GM18505 (cell line): ENCODE measurements at regions not wholly inside any gene's neighbourhood (a gene's known extent, or its start where the extent isn't known, plus 50 kb on each side); places are given as distances from the start of the nearest gene placed in this dataset.
A peak's percentile ranks its signal among the peaks of the same experiment; 100 is the strongest.

Experiments used
- ATAC-seq: cut with Tn5 transposase; IDR thresholded peaks from one replicate; pipeline ENCODE4 v1.9.1; 2021; ENCODE audit not compliant: unreplicated experiment
- POLR2A ChIP-seq: IDR thresholded peaks from 4 replicates; pipeline ENCODE4 v1.6.1; 2011; ENCODE audit warnings: borderline replicate concordance; ENCODE audit not compliant: insufficient read depth, insufficient read length; ENCODE audit errors: extremely low read depth

DNA sequence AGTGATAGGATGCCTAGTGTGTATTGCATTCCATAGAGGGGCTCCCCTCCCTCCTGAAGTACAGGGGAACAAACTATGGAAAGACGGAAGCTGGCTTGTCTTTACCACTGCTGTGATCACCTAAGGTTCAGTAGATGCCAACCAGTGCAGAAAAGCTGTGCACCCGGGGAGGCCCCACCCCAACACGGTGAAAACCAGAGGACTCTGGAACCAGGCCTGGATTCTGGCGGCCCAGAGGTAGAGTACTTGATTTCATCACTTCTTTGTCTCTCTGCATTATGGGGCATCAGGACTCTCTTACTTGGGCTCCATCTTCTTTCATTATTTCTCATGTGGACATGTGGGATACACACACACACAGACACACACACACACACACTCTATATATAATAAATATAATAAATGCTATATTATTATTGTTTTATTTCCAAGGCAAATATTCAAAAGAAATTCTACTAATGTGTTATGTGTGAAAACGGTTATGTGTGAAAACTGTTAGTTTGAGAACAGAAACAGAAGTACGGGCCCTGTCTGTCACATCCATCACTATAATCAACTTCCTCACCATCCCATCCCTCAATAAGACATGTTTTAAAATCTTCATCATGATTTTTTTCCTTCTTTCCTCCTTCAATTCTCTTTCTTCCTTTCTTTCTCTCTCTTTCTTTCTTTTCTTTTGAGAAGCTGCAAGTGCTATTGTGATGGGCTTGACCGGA, 152.4 kb upstream of the CMC1 start:
- TF ChIP-seq POLR2A = no peak
- no peak for ATAC-seq

DNA sequence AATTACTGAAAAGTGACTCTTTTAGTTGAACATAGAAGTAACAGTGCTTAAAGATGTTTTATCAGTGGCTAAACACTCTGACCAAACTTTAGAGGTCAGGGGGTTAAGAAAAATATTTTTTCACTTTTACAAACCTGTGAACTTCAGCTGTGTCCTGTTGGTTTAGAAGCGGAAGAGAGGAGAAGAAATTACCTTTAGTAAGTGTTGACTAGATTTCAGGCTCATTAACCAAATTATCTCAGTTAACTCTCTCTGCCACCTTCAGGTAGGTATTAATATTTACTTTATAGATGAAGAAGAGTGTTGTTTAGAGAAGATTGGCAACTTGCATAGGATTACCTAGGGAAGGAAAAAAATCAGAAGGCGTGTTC, 151.9 kb upstream of the CMC1 start:
- TF ChIP-seq POLR2A = no peak
- no peak for ATAC-seq

DNA sequence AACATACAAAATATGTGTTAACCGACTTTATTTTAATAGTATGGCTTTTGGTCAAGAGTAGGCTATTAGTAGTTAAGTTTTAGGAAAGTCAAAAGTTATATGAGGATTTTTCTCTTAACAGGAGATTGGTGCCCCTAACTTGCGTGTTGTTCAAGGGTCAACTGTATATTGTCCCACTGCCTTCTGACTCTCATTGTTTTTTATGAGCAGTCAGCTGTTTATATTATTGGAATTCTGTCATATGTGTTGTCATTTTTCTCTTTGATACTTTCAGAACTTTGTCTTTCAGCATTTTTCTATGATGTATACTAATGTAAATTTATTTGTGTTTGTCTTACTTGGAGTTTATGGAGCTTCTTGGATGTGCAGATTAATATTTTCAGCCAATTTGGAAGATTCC, 142.1 kb upstream of the CMC1 start:
- no peak for ATAC-seq
- TF ChIP-seq POLR2A = no peak

DNA sequence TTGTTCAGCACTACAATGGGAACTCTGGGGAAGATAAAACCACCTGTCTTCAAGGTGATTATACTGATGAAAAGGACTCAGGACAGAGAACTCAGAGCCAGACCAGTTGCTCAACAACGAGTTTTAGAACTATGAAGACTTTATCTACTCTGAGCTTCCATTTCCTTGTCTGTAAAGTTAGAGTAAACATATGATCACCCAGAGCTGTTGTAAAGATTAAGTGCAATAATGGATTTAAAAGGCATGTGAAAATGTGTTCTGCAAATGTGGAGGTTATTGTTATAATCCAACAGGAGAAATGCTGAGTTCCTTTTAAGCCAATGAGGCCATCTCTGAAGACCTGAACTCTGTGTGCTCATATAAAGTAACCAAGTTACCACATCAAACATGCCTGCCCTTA, 139.7 kb upstream of the CMC1 start:
- TF ChIP-seq POLR2A = no peak
- no peak for ATAC-seq

DNA sequence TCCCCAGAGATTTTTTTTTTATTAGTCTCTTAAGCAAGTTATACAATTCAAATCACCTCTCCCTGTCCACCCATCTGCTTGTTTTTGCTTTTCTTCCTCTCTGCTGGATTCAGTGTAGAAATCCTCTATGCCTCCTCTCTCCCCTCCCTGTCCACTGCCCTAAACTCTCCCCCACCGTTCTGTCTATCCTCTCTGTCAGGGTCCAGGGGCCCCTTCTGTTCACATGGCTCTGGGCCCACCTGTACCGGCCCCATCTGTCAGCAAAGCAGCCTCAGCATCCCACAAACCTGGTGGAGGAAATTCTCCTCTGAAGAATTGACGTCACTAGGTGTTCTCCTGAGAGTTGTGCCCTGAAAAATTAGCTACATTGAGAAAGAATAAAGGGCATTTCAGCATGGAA, 137.6 kb upstream of the CMC1 start:
- ATAC-seq = no peak

DNA sequence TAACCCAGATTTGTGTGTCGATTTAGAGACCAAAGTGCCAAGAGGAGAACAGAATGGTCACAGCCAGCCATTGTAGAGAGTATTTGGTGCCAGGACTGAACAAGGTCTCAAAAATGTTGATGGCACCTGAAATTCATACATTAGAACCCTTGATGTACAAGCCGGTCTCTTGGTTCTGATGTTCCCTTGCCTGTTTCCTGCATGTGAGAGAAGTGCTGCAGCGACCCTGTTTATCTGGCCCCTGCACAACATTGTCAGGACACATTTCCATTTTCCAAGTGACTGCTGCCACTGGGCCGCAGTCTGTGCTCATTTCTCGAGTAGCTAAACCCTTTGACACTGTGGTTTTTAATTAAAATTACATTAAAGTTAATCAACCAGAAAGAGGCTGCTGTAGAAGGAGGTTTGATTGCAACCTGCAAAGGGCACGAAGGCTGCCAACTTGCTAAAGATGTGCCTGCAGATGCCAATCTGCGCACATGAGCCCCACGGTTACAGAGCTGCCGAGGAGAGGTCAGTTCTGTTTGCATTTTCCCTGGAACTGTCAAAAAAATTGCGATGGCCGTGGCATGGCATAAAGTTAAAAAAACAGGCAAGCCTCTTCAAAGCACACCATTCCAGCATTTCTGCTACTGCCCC, 136.4 kb upstream of the CMC1 start:
- no peak for ATAC-seq
- TF ChIP-seq POLR2A = no peak

More for the DNA sequence above, 137.6 kb upstream of the CMC1 start:
- TF ChIP-seq POLR2A = no peak

DNA sequence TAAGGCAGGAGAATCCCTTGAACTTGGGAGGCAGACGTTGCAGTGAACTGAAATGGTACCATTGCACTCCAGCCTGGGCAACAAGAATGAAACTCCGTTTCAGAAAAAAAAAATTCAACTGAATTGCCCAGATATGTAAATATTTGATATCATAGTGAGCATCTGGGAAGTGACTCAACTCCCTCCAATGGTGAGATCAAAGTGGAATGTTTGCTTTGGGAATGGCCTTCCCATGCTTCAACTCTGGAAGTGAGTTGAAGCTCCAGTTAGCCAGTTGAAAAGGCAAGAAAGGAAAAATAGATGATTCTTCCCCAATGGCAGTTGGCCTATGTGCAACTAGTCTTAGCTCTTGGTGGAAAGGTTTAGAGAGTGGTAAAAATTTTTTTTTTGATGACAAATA, 131.6 kb upstream of the CMC1 start:
- no peak for ATAC-seq
- no peak for TF ChIP-seq POLR2A

DNA sequence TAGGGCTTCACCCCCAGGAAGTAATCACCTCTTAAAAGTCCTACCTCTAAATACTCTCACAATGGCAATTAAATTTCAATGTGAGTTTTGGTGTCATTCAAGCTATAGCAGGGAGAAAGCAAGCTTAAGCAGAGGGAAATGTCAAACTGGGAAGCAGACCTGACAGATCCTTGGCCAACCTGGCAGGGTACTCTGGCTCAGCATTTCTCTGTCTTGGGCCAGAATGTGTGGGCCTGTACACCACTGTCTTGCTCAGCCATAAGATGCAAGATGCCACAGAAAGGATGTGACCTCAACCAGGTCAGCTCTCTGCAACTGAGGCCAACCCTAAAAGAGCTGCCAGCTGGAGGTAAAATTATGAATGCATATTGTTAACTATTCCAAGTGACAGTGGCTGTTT, 130.6 kb upstream of the CMC1 start:
- TF ChIP-seq POLR2A = no peak
- no peak for ATAC-seq

DNA sequence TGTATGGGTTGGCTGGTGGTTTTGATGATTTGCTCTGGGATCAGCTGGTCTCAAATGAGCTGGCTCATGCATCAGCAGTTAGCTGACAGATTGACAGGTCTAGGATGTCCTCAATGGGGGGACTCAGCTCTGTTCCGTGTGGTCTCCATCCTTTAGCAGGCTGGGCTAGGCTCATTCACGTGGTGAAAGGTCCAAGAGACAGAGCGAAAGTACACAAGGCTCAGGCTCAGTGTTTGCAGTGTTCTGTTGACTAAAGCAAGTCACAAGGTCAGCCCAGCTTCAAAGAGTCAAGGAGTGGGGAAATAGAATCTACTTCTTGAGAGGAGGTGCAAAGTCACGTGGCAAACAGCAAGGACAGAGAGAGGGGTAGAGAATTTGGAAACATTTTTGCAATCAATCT, 126.5 kb upstream of the CMC1 start:
- TF ChIP-seq POLR2A = no peak
- ATAC-seq = no peak

DNA sequence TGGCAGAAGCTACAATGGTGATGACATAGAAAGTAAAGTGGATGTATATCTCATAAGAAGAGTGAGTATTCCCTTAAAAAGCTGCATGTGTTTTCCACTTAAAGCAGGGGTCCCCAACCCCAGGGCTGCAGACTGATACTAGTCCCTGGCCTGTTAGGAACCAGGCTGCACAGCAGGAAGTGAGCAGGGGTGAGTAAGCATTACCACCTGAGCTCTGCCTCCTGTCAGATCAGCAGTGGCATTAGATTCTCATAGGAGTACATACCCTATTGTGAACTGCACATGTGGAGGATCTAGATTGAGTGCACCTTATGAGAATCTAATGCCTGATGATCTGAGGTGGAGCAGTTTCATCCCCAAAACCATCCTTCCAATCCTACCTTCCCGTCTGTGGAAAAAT, 126.1 kb upstream of the CMC1 start:
- no peak for TF ChIP-seq POLR2A
- ATAC-seq = no peak

DNA sequence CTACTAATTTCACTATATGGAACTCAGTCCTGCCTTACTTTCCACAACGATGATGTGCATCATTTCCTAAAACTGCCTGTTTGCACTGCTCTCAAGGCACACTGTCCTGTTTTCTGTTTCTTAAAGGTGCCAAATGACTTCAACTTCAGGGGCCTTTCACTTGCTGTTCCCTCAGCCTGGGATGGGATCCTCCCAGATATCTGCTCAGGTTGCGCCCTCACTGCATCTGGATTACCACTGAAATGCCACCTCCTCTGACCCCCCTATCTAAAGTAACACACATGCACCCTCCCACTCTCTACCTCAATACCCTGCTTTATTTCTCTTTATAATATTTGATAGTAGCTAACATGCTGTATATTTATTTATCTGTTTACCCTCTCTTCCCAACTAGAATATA, 123.8 kb upstream of the CMC1 start:
- ATAC-seq = no peak
- TF ChIP-seq POLR2A = no peak

DNA sequence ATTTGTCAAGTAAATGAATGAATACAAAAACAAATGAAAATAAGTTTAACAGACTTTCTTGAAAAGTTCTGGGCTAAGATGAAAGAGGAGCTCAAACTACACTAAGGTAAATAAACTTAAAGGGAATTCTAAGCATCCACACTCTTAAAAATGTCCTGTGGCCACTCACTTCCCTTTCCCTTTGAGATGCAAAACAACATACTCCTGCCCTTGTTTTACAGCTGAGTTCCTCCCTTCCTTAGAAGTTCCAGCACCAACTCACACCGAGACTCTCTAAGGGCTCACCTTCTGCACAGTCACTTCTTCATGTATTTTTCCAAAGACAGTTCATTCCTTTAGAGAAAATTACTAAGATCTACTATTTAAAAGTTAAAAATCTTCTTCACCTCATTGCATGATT, 123.3 kb upstream of the CMC1 start:
- ATAC-seq = no peak
- no peak for TF ChIP-seq POLR2A

DNA sequence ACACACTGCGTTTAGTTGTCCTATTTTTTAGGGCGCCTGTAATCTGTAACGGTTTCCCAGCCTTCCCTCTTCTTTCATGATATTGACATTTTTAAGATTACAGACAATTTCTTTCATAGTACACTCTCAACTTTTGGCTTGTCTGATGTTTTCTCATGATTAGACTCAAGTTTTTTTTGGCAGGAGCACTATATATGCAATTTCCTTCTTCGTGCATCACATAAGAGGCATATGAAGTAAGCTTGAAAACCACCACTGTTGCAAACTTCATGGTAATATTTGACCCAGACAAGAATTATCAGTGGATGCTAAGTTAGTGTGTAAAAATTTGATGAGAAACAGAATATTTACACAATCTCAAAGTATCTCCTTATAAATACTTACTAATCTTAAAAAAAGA, 119.2 kb upstream of the CMC1 start:
- no peak for ATAC-seq
- no peak for TF ChIP-seq POLR2A

DNA sequence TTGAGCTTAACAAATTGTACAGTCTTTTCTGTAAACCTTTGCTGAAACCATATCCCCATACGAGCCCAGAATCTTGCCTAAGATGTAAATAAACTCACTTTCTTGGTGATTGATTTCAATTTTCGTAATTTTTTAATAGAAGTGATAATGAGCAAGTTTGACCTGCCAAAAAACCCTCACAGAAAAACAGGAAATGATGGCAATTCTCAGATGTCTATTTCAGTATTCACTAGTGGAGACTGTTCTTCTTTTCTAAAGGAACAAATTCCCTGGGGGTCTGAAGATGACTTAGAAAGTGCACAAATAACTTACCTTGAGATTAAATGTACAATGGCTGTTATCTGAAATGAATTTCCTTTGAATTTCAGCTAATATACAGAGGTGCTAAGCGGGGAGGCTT, 116.5 kb upstream of the CMC1 start:
- peak; percentile 55 for ATAC-seq
- TF ChIP-seq POLR2A = no peak
